Esophagus muscularis mucosa (tissue), 4 donors: ENCODE measurements at regions not wholly inside any gene's neighbourhood (a gene's known extent, or its start where the extent isn't known, plus 50 kb on each side); places are given as distances from the start of the nearest gene placed in this dataset.

ENCODE experiments used
- DNase-seq: peaks from one replicate; pipeline ENCODE4 v3.0.0-alpha.2; 2017; ENCODE audit errors: extremely low spot score
- H3K27ac ChIP-seq, 4 donors: fragments of 200-600 bp; sonication (generic); replicated peaks in 1 of 4; 1 replicate in 3 of 4; 2 replicates in 1 of 4; pipeline ENCODE4 v1.5.1; 2016 to 2019; ENCODE audit warnings: mild to moderate bottlenecking in 1 of 4
- H3K27me3 ChIP-seq, 4 donors: fragments of 200-600 bp; sonication (generic); one replicate each; pipeline versions ENCODE4 v1.5.1 to v1.6.0; 2016 to 2019
- H3K36me3 ChIP-seq, 4 donors: fragments of 200-600 bp; sonication (generic); one replicate each; pipeline ENCODE4 v1.5.1; 2016 to 2019
- H3K4me1 ChIP-seq, 4 donors: fragments of 200-600 bp; sonication (generic); one replicate each; pipeline ENCODE4 v1.5.1; 2016 to 2019
- H3K4me3 ChIP-seq, 4 donors: fragments of 200-600 bp; sonication (generic); 1 replicate in 2 of 4; 2 replicates in 2 of 4; pipeline ENCODE4 v1.5.1; 2016 to 2019; ENCODE audit warnings: mild to moderate bottlenecking in 4 of 4, moderate library complexity in 1 of 4
- H3K9me3 ChIP-seq, 4 donors: fragments of 200-600 bp; sonication (generic); 1 replicate in 3 of 4; 2 replicates in 1 of 4; pipeline ENCODE4 v1.5.1; 2016 to 2019
- EP300 ChIP-seq: sonication (generic); formaldehyde crosslinking; IDR thresholded peaks from one replicate; pipeline ENCODE4 v1.6.1; 2017; ENCODE audit warnings: antibody characterized with exemption
- POLR2A ChIP-seq: fragments of 450-650 bp; IDR thresholded peaks from one replicate; pipeline ENCODE4 v1.6.1; 2017; ENCODE audit warnings: antibody characterized with exemption, moderate library complexity, mild to moderate bottlenecking, low read depth
- POLR2AphosphoS5 ChIP-seq, 2 donors: sonication (generic); formaldehyde crosslinking; IDR thresholded peaks; one replicate each; pipeline ENCODE4 v1.6.1; 2017; ENCODE audit warnings: antibody characterized with exemption in 2 of 2
- WGBS: methylation state at CpG from one replicate; pipeline ENCODE4 v1.1.5; 2018; 5-methylcytosine and 5-hydroxymethylcytosine counted together
- intact Hi-C: fragments of 100-400 bp; cut with DNase I; formaldehyde crosslinking; loops from one replicate; pipeline ENCODE4 v1.15.1; 2023
- TF ChIP-seq, protein P1 (sequence below), 3 experiments: fragments of 200-600 bp in 2 of 3; fragments of 450-650 bp in 1 of 3; sonication (generic) in 2 of 3; IDR thresholded peaks; one replicate each; pipeline ENCODE4 v1.5.1; 2017 to 2019; ENCODE audit warnings: antibody characterized with exemption in 3 of 3, mild to moderate bottlenecking in 2 of 3, moderate library complexity in 1 of 3

DNA sequence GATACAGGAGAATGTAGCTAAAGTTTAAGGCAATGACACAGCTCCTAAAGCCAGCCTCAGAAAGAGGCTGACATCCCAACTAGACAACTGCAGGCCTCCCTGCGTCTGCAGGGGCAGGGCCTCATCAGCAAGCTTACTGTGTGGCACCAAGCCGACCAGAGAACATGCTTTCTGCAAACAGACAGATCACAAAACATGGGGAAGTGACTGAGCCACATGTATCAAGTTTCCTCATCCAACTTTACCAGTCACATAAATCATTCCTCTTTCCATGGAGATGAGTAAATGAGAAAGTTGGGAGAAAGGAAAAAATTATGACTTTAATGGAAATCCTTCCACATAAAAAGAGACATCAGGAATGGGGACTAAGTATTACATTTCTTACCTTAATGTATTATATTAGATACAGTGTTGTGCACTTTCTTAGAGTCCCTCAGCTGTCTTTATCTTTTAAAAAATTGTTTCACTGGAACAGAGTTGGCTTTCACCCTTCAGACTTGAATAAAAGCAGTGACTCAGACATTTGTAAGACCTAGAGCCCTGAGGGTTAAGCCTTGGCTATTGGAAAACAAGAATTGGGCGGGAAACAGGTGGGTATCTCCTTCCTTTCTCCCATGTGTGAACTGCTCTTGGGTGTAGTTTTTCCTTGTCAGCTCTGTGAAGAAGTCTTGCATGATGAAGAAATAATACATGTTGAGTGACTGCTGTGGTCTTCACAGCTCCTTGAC, 305.7 kb upstream of the SNX7 start:
- WGBS: 74% methylated on average over 3 of the region's 3 CpGs
- intact Hi-C loops: no loop called here

DNA sequence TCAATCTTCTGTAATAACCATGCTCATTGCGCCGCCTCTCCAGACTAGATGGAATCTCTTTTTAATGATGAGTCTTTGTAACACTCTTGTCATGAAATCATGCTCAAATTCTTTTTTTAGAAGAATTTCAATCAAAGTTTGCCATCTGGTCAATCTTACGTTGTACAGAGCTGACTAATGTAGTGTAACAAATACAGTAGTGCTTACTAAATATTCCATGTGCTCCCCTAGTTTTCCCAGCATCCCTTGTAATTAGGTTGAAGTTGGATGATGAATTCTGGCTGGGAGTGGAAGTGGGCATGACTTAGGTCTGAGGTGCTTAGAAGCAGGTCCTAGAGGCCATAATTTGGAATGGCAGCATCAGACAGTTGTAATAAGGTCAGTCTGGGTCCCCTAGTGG, 309.1 kb upstream of the SNX7 start:
- 87% methylated on average over 3 of the region's 3 CpGs for WGBS
- no peak for TF ChIP-seq POLR2A
- no peak for TF ChIP-seq EP300
- no peak for TF ChIP-seq POLR2AphosphoS5 (IDR thresholded peaks at IDR 0.05)
- TF ChIP-seq, protein P1, sequence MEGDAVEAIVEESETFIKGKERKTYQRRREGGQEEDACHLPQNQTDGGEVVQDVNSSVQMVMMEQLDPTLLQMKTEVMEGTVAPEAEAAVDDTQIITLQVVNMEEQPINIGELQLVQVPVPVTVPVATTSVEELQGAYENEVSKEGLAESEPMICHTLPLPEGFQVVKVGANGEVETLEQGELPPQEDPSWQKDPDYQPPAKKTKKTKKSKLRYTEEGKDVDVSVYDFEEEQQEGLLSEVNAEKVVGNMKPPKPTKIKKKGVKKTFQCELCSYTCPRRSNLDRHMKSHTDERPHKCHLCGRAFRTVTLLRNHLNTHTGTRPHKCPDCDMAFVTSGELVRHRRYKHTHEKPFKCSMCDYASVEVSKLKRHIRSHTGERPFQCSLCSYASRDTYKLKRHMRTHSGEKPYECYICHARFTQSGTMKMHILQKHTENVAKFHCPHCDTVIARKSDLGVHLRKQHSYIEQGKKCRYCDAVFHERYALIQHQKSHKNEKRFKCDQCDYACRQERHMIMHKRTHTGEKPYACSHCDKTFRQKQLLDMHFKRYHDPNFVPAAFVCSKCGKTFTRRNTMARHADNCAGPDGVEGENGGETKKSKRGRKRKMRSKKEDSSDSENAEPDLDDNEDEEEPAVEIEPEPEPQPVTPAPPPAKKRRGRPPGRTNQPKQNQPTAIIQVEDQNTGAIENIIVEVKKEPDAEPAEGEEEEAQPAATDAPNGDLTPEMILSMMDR (IDR thresholded peaks at IDR 0.05): no peak
- Histone ChIP-seq H3K4me1 (no peaks in the 10 kb centered on the region), H3K36me3 (no peaks in the 10 kb centered on the region), H3K4me3 (no peak overlapping the region), H3K27me3 (no peaks in the 10 kb centered on the region), H3K27ac (no peak overlapping the region), H3K9me3 (no peaks in the 10 kb centered on the region)
- intact Hi-C loops: no loop called here
- DNase-seq: no peak

More for the DNA sequence above, 305.7 kb upstream of the SNX7 start:
- Histone ChIP-seq H3K27me3 (no peaks in the 10 kb centered on the region), H3K27ac (no peak overlapping the region), H3K4me1 (no peaks in the 10 kb centered on the region), H3K4me3 (no peak overlapping the region), H3K9me3 (no peaks in the 10 kb centered on the region), H3K36me3 (no peaks in the 10 kb centered on the region)
- no peak for DNase-seq
- no peak for TF ChIP-seq POLR2AphosphoS5 (IDR thresholded peaks at IDR 0.05)
- TF ChIP-seq, protein P1 (IDR thresholded peaks at IDR 0.05): no peak
- no peak for TF ChIP-seq EP300
- TF ChIP-seq POLR2A: no peak

DNA sequence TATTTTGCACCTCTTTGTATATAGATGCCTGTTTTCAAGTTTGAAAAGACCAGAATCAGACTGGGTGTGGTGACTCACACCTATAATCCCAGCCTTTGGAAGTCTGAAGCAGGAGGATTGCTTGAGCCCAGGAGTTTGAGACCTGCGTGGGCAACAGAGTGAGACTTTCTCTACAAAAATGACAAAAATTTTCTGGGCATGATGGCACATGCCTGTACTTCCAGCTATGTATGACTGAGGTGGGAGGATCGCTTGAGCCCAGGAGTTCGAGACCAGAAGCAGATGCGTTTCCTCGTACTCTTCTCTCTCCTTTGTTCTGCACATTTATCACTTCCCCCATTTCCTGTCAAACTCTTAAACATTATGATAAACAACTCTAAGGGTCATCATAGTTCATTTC, 310.0 kb upstream of the SNX7 start:
- TF ChIP-seq EP300 (no peak), POLR2A (no peak), POLR2AphosphoS5 (IDR thresholded peaks at IDR 0.05) (no peak)
- TF ChIP-seq, protein P1 (IDR thresholded peaks at IDR 0.05): no peak
- DNase-seq: no peak
- Histone ChIP-seq H3K36me3 (no peaks in the 10 kb centered on the region), H3K27me3 (no peaks in the 10 kb centered on the region), H3K4me3 (no peak overlapping the region), H3K4me1 (no peaks in the 10 kb centered on the region), H3K27ac (no peak overlapping the region), H3K9me3 (no peaks in the 10 kb centered on the region)
- intact Hi-C loops: no loop called here
- 53% methylated on average over 5 of the region's 5 CpGs for WGBS

DNA sequence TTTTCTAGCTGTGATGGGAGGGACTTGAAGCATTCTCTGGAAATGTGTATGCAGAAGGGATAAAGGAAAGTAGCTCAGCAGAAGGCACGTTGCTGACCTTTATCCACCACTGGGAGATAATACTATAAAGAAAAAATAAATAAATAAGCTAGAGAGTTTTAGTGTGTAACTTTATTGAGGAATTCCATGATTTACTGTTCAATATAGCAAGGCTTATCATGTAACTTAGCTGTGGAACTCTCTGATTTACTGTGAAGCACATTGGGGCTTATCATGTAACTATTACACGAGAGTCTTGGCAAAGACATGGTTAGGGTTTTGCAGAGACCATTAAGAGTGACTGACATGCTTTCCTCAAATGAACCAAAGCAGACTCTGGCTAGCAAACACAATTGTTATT, 316.1 kb upstream of the SNX7 start:
- Histone ChIP-seq H3K4me1 (no peaks in the 10 kb centered on the region), H3K27me3 (no peaks in the 10 kb centered on the region), H3K36me3 (no peaks in the 10 kb centered on the region), H3K27ac (no peak overlapping the region), H3K9me3 (no peaks in the 10 kb centered on the region), H3K4me3 (no peak overlapping the region)
- 68% methylated on average over 2 of the region's 2 CpGs for WGBS
- DNase-seq: no peak
- TF ChIP-seq EP300 (no peak), POLR2AphosphoS5 (IDR thresholded peaks at IDR 0.05) (no peak), POLR2A (no peak)
- TF ChIP-seq, protein P1 (IDR thresholded peaks at IDR 0.05): no peak
- intact Hi-C loops: no loop called here

DNA sequence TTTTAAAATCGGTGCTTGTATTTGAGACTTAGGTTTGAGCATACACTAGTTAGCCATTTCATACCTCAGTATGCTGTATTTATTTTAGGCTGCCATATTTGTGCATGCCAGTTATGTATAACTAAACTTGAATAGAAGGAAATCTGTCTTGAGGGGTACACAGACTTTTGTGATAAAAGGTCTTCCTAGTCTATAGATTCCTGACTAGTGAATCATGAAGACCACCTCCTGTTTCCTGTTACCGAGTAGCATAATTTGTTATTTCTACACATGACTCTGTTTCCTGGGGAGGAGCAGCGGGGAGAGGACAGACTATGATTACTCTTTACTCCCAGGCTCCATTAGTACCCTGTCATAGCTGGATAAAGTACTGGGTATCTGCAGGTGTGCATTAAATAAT, 316.8 kb upstream of the SNX7 start:
- no peak for DNase-seq
- H3K27ac ChIP-seq: no peak overlapping the region
- TF ChIP-seq, protein P1 (IDR thresholded peaks at IDR 0.05): no peak
- TF ChIP-seq EP300 (no peak), POLR2A (no peak), POLR2AphosphoS5 (IDR thresholded peaks at IDR 0.05) (no peak)
- intact Hi-C loops: no loop called here
- H3K4me1 ChIP-seq: no peaks in the 10 kb centered on the region
- no peaks in the 10 kb centered on the region for H3K36me3 ChIP-seq
- H3K27me3 ChIP-seq: no peaks in the 10 kb centered on the region
- no peak overlapping the region for H3K4me3 ChIP-seq
- 52% methylated on average over 3 of the region's 3 CpGs for WGBS
- no peaks in the 10 kb centered on the region for H3K9me3 ChIP-seq
